Gastrocnemius medialis (tissue), 4 donors: ENCODE measurements at regions not wholly inside any gene's neighbourhood (a gene's known extent, or its start where the extent isn't known, plus 50 kb on each side); places are given as distances from the start of the nearest gene placed in this dataset.

Source experiments
- POLR2A ChIP-seq, 2 donors: fragments of 450-650 bp; IDR thresholded peaks; one replicate each; pipeline ENCODE4 v1.6.1; 2017; ENCODE audit warnings: antibody characterized with exemption in 2 of 2, mild to moderate bottlenecking in 2 of 2, moderate library complexity in 2 of 2
- TF ChIP-seq, protein P1 (sequence below), 5 experiments: fragments of 450-650 bp in 3 of 5; fragments of 200-600 bp in 2 of 5; sonication (generic) in 2 of 5; IDR thresholded peaks in 4 of 5; conservative IDR thresholded peaks in 1 of 5; 1 replicate in 4 of 5; 2 replicates in 1 of 5; pipeline ENCODE4 v1.5.1; 2016 to 2019; ENCODE audit warnings: antibody characterized with exemption in 5 of 5, mild to moderate bottlenecking in 3 of 5, moderate library complexity in 3 of 5

DNA sequence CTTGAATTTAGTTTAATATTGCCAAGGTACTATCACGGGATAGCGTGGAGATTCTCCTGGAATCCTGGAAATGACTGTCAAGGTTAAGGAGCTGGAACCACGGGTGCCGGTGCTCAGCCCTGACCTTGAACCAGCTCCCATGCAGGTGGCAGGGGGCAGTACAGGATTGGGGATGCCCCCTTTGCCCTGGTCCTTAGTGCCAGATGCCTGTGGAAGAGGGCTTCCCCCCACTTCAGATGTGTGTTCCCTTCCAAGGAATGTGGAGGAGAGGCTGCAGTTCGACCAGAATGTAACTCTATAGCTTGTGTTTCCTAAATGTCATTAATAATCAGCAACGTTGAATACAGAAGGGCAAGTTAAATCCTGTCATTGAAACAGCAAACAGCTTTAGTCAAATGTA is 258.9 kb downstream of the VRK1 start:
- TF ChIP-seq, protein P1, sequence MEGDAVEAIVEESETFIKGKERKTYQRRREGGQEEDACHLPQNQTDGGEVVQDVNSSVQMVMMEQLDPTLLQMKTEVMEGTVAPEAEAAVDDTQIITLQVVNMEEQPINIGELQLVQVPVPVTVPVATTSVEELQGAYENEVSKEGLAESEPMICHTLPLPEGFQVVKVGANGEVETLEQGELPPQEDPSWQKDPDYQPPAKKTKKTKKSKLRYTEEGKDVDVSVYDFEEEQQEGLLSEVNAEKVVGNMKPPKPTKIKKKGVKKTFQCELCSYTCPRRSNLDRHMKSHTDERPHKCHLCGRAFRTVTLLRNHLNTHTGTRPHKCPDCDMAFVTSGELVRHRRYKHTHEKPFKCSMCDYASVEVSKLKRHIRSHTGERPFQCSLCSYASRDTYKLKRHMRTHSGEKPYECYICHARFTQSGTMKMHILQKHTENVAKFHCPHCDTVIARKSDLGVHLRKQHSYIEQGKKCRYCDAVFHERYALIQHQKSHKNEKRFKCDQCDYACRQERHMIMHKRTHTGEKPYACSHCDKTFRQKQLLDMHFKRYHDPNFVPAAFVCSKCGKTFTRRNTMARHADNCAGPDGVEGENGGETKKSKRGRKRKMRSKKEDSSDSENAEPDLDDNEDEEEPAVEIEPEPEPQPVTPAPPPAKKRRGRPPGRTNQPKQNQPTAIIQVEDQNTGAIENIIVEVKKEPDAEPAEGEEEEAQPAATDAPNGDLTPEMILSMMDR (IDR thresholded peaks at IDR 0.05 in 4 of 5, conservative IDR thresholded peaks at IDR 0.05 in 1 of 5) = no peak
- no peak for TF ChIP-seq POLR2A (IDR thresholded peaks at IDR 0.05)
